Chondrocyte (in vitro differentiated cells): ENCODE measurements at regions not wholly inside any gene's neighbourhood (a gene's known extent, or its start where the extent isn't known, plus 50 kb on each side); places are given as distances from the start of the nearest gene placed in this dataset.
"Not testable (repeated sequence)": the region's sequence is repeated elsewhere in the genome, so short reads cannot be mapped to it uniquely, and the experiment has no call there.

Source experiments
- DNase-seq: peaks from one replicate; pipeline ENCODE4 v3.0.0; 2021; ENCODE audit warnings: mixed read lengths, low spot score
- H3K27ac Mint-ChIP-seq: one replicate; pipeline ENCODE4 v1.8.0; 2021; ENCODE audit warnings: mild to moderate bottlenecking, moderate library complexity, mixed read lengths; ENCODE audit not compliant: unreplicated experiment
- H3K27me3 Mint-ChIP-seq: 2 replicates; pipeline ENCODE4 v1.8.0; 2021; ENCODE audit warnings: low read depth, mixed read lengths
- H3K36me3 Mint-ChIP-seq: 2 replicates; pipeline ENCODE4 v1.8.0; 2021; ENCODE audit warnings: low read depth, mixed read lengths
- H3K4me1 Mint-ChIP-seq: 2 replicates; pipeline ENCODE4 v1.8.0; 2021; ENCODE audit warnings: low read depth, mild to moderate bottlenecking, mixed read lengths
- H3K4me3 Mint-ChIP-seq: one replicate; pipeline ENCODE4 v1.8.0; 2021; ENCODE audit warnings: mild to moderate bottlenecking, moderate library complexity, mixed read lengths; ENCODE audit not compliant: unreplicated experiment
- H3K9me3 Mint-ChIP-seq: 2 replicates; pipeline ENCODE4 v1.8.0; 2021; ENCODE audit warnings: low read depth, mixed read lengths
- TF ChIP-seq, protein P1 (sequence below): fragments of 200-600 bp; sonication (generic); IDR thresholded peaks from 2 replicates; pipeline ENCODE4 v1.5.0; 2021; ENCODE audit warnings: antibody characterized with exemption, mild to moderate bottlenecking, moderate library complexity

DNA sequence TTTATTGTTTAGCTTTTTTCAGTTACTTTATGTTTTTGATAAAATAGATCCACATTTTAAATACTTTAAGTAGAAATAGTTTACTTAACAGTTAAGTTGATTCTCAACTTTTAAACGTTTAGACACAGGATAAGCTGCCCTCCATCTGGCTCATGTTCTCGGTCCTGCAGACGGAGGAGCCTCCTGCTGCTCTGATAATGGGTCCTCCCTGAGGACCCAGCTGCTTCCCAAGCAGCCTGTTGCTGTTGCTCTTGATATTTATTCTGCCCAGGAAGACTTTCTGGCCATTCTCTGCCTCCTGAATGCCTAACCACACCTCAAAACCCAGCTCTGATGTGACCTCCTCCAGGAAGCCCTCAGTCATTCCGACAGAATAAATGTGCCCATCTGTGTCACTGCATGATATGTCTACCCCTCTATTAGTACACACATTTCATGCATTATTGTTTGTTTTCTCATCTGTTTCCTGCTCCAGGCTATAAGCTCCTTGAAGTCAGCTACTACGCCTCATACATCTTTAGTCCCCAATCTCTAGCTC is 267.2 kb upstream of the MSX2 start:
- H3K36me3 Mint-ChIP-seq, result peaks cover 2% of the 10 kb centered on the region
- no peak overlapping the region for H3K27ac Mint-ChIP-seq
- H3K27me3 Mint-ChIP-seq, result peaks cover 27% of the 10 kb centered on the region
- no peak for DNase-seq
- H3K9me3 Mint-ChIP-seq, result no peaks in the 10 kb centered on the region
- TF ChIP-seq, protein P1, sequence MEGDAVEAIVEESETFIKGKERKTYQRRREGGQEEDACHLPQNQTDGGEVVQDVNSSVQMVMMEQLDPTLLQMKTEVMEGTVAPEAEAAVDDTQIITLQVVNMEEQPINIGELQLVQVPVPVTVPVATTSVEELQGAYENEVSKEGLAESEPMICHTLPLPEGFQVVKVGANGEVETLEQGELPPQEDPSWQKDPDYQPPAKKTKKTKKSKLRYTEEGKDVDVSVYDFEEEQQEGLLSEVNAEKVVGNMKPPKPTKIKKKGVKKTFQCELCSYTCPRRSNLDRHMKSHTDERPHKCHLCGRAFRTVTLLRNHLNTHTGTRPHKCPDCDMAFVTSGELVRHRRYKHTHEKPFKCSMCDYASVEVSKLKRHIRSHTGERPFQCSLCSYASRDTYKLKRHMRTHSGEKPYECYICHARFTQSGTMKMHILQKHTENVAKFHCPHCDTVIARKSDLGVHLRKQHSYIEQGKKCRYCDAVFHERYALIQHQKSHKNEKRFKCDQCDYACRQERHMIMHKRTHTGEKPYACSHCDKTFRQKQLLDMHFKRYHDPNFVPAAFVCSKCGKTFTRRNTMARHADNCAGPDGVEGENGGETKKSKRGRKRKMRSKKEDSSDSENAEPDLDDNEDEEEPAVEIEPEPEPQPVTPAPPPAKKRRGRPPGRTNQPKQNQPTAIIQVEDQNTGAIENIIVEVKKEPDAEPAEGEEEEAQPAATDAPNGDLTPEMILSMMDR, result no peak
- no peak overlapping the region for H3K4me3 Mint-ChIP-seq
- H3K4me1 Mint-ChIP-seq, result no peaks in the 10 kb centered on the region

DNA sequence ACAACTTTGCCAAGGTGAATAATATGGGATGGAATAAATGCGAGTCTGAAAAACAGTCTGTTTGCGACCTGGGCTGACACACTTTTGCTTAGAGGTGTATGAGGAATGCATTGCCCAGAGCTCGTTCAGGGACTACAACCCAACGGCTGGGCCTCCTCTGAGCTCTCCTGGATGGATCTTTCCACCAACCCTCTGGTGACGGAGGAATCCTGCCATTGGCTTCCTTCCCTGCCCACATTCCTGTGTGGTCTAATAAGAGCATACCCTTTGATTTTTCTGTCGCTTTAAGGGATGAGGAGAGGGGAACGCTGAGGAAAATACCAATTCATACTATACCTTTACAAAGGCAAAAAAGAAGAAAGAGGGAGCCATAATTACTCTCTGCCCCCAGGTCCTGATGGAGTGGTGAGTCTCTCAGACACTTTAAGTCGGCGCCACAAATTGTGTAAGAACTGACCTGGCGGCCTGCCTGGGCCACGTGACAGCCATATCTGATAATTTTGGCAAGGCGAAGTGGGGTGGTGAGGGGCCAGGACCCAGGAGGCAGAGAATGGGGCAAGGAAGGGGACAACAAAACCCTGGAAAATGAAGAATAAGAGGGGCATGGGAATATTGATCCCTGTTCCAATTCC is 265.2 kb upstream of the MSX2 start:
- H3K27ac Mint-ChIP-seq, result no peak overlapping the region
- H3K27me3 Mint-ChIP-seq, result peaks cover 24% of the 10 kb centered on the region
- H3K9me3 Mint-ChIP-seq, result no peaks in the 10 kb centered on the region
- no peak overlapping the region for H3K4me3 Mint-ChIP-seq
- no peak for DNase-seq
- no peaks in the 10 kb centered on the region for H3K36me3 Mint-ChIP-seq
- no peaks in the 10 kb centered on the region for H3K4me1 Mint-ChIP-seq
- TF ChIP-seq, protein P1, result no peak

DNA sequence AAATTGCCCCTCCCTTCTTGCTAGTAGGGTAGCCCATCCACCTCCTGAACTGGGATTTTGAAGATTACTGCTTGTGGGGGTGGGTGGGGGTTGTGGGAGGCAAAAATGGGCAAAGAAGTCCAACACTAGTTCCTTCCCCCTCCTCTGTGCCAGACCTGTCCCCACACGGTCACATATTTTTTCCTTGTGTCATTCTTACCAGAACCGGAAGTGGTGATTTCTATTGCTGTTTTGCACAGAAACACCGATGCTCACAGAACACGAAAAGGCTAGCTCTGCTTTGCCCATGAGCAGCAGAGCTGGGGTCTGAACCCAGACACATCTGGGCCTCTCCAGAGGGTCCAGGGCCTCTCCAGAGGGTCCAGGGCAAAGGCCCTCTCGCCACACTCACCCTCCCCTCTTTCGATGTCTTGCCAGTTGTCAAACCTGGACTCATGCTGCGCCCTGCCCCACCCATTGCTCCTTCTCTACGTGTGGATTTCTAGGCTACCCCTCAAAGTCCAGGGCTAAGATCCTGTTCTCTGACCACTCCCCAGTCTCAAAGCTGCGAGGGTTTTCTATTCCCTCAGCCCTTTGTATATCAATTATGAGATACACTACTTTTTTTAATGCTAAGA is 264.4 kb upstream of the MSX2 start:
- no peaks in the 10 kb centered on the region for H3K4me1 Mint-ChIP-seq

DNA sequence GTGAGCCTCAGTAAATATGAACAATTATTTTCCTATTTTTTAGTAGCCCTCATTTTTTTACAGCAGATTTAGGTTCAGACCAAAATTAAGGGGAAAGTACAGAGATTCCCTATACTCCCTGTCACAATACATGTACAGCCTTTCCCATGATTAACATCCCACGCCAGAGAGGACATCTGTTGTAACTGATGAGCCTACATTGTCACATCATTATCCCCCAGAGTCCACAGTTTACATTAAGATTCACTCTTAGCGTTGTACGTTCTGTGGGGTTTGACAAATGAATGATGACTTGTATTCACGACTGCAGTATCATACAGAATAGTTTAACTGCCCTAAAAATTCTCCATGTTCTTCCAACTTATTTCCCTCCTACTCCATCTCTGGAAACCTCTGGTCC is 262.3 kb upstream of the MSX2 start:
- H3K27ac Mint-ChIP-seq, result no peak overlapping the region
- H3K4me1 Mint-ChIP-seq, result no peaks in the 10 kb centered on the region
- no peak for DNase-seq
- no peak overlapping the region for H3K4me3 Mint-ChIP-seq
- peaks cover 6% of the 10 kb centered on the region for H3K9me3 Mint-ChIP-seq
- TF ChIP-seq, protein P1, result no peak
- peaks cover 2% of the 10 kb centered on the region for H3K36me3 Mint-ChIP-seq
- peaks cover 23% of the 10 kb centered on the region for H3K27me3 Mint-ChIP-seq

More for the DNA sequence above, 264.4 kb upstream of the MSX2 start:
- TF ChIP-seq, protein P1, result no peak
- H3K4me3 Mint-ChIP-seq, result no peak overlapping the region
- H3K9me3 Mint-ChIP-seq, result no peaks in the 10 kb centered on the region
- DNase-seq, result no peak
- peaks cover 22% of the 10 kb centered on the region for H3K27me3 Mint-ChIP-seq
- H3K36me3 Mint-ChIP-seq, result no peaks in the 10 kb centered on the region
- H3K27ac Mint-ChIP-seq, result no peak overlapping the region

DNA sequence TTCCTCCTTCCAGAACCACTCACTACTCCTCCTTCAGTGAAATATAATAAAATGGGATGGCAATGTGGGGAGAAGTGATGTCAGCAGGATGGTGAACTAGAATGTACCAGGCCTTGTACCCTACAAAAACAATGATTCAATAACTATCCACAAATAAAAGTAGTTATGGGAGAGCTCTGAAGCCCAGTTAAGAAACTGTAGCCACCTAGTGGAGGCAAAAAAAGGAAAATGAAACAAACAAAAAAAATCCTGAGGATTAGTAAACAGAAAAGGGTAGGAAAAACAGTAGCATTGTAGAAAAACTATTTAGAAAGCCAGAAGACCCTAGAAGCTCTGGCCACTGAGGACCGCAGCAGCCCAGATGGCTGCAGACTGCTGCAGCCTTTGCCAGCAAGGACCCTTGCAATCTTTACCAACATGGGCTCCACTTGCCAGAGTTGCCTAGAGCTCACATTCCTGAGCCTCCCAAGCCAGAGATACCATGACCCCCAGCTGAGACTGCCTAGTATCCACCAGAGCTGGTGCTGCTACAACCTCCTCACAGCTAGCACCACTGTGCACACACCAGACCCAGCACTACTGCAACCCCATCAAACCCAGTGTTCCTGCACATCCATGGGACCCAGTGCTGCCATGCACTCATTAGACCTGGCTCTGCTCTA is 259.7 kb upstream of the MSX2 start:
- no peak overlapping the region for H3K4me3 Mint-ChIP-seq
- H3K4me1 Mint-ChIP-seq, result no peaks in the 10 kb centered on the region
- no peak for DNase-seq
- peaks cover 2% of the 10 kb centered on the region for H3K36me3 Mint-ChIP-seq
- no peak overlapping the region for H3K27ac Mint-ChIP-seq
- H3K9me3 Mint-ChIP-seq, result peaks cover 10% of the 10 kb centered on the region
- peaks cover 27% of the 10 kb centered on the region for H3K27me3 Mint-ChIP-seq
- TF ChIP-seq, protein P1, result peak; percentile 44

DNA sequence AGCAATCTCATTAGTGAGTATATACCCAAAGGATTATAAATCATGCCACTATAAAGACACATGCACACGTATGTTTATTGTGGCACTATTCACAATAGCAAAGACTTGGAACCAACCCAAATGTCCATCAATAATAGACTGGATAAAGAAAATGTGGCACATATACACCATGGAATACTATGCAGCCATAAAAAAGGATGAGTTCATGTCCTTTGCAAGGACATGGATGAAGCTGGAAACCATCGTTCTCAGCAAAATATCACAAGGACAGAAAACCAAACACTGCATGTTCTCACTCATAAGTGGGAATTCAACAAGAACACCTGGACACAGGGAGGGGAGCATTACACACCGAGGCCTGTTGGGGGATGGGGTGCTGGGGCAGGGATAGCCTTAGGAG is 252.9 kb upstream of the MSX2 start:
- Mint-ChIP-seq H3K9me3 (peaks cover 29% of the 10 kb centered on the region), H3K27me3 (peaks cover 11% of the 10 kb centered on the region)
- H3K27ac Mint-ChIP-seq, H3K36me3 Mint-ChIP-seq, H3K4me3 Mint-ChIP-seq, DNase-seq, H3K4me1 Mint-ChIP-seq: not testable (repeated sequence)
